HEK293 (cell line): ENCODE measurements at regions not wholly inside any gene's neighbourhood (a gene's known extent, or its start where the extent isn't known, plus 50 kb on each side); places are given as distances from the start of the nearest gene placed in this dataset.

ENCODE experiments used
- BCL11A ChIP-seq: fragments of 450-650 bp; formaldehyde crosslinking; IDR thresholded peaks from 2 replicates; pipeline ENCODE4 v1.5.1; 2016; ENCODE audit warnings: low read depth, missing biosample characterization, missing genetic modification characterization
- KLF9 ChIP-seq: fragments of 450-650 bp; formaldehyde crosslinking; IDR thresholded peaks from 2 replicates; pipeline ENCODE4 v1.5.1; 2016; ENCODE audit warnings: missing biosample characterization, missing genetic modification characterization, low read depth
- PRDM10 ChIP-seq: fragments of 450-650 bp; formaldehyde crosslinking; IDR thresholded peaks from 2 replicates; pipeline ENCODE4 v1.5.1; 2016; ENCODE audit warnings: missing biosample characterization, missing genetic modification characterization
- YY1 ChIP-seq: fragments of 450-650 bp; formaldehyde crosslinking; IDR thresholded peaks from 2 replicates; pipeline ENCODE4 v1.5.1; 2018; ENCODE audit warnings: missing biosample characterization, missing genetic modification characterization
- ZNF747 ChIP-seq: fragments of 450-650 bp; formaldehyde crosslinking; IDR thresholded peaks from 2 replicates; pipeline ENCODE4 v1.5.1; 2016; ENCODE audit warnings: missing biosample characterization, missing genetic modification characterization
- ZNF777 ChIP-seq: fragments of 450-650 bp; formaldehyde crosslinking; IDR thresholded peaks from 2 replicates; pipeline ENCODE4 v1.5.1; 2017; ENCODE audit warnings: missing biosample characterization, missing genetic modification characterization, borderline replicate concordance
- TF ChIP-seq, protein P1 (sequence below): fragments of 450-650 bp; formaldehyde crosslinking; IDR thresholded peaks from 2 replicates; pipeline ENCODE4 v1.5.1; 2016; ENCODE audit warnings: missing biosample characterization, missing genetic modification characterization
- TF ChIP-seq, protein P2 (sequence below): sonication (generic); formaldehyde crosslinking; IDR thresholded peaks from 2 replicates; pipeline ENCODE4 v1.8.1; 2022; ENCODE audit warnings: mild to moderate bottlenecking, moderate library complexity, missing genetic modification reagents

GRCh38 chr4:111808174-111808573 is 337.1 kb upstream of the FAM241A start:
- TF ChIP-seq PRDM10 (tag by site-specific recombination) = no peak
- TF ChIP-seq BCL11A (tag by site-specific recombination) = no peak
- TF ChIP-seq, protein P1, sequence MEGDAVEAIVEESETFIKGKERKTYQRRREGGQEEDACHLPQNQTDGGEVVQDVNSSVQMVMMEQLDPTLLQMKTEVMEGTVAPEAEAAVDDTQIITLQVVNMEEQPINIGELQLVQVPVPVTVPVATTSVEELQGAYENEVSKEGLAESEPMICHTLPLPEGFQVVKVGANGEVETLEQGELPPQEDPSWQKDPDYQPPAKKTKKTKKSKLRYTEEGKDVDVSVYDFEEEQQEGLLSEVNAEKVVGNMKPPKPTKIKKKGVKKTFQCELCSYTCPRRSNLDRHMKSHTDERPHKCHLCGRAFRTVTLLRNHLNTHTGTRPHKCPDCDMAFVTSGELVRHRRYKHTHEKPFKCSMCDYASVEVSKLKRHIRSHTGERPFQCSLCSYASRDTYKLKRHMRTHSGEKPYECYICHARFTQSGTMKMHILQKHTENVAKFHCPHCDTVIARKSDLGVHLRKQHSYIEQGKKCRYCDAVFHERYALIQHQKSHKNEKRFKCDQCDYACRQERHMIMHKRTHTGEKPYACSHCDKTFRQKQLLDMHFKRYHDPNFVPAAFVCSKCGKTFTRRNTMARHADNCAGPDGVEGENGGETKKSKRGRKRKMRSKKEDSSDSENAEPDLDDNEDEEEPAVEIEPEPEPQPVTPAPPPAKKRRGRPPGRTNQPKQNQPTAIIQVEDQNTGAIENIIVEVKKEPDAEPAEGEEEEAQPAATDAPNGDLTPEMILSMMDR = no peak
- TF ChIP-seq KLF9 (tag by site-specific recombination) = no peak
- TF ChIP-seq, protein P2, sequence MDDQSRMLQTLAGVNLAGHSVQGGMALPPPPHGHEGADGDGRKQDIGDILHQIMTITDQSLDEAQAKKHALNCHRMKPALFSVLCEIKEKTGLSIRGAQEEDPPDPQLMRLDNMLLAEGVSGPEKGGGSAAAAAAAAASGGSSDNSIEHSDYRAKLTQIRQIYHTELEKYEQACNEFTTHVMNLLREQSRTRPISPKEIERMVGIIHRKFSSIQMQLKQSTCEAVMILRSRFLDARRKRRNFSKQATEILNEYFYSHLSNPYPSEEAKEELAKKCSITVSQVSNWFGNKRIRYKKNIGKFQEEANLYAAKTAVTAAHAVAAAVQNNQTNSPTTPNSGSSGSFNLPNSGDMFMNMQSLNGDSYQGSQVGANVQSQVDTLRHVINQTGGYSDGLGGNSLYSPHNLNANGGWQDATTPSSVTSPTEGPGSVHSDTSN (CRISPR knock-in tag) = no peak
- TF ChIP-seq ZNF747 (tag by site-specific recombination) = no peak
- TF ChIP-seq YY1 (tag by site-specific recombination) = no peak
- TF ChIP-seq ZNF777 (tag by site-specific recombination) = no peak
